CD4-positive, alpha-beta T cell treated with Interleukin-6 for 4 hours (primary cell): ENCODE measurements at regions not wholly inside any gene's neighbourhood (a gene's known extent, or its start where the extent isn't known, plus 50 kb on each side); places are given as distances from the start of the nearest gene placed in this dataset.
"Not testable (repeated sequence)": the region's sequence is repeated elsewhere in the genome, so short reads cannot be mapped to it uniquely, and the experiment has no call there.

Experiments used
- DNase-seq: peaks from one replicate; pipeline ENCODE4 v3.0.0-alpha.2; 2020; ENCODE audit warnings: mixed read lengths

- no peak for DNase-seq
Measured at GRCh38 chr5:3339092-3339797, 256.4 kb upstream of the IRX1 start.

GRCh38 chr5:3337812-3338541 is 257.7 kb upstream of the IRX1 start:
- no peak for DNase-seq

GRCh38 chr5:3336666-3337065 is 259.0 kb upstream of the IRX1 start:
- no peak for DNase-seq

GRCh38 chr5:3335301-3335700 is 260.3 kb upstream of the IRX1 start:
- no peak for DNase-seq

- DNase-seq: no peak
Measured at GRCh38 chr5:3333836-3334235, 261.8 kb upstream of the IRX1 start.

- DNase-seq: no peak
Measured at GRCh38 chr5:3333105-3333504, 262.5 kb upstream of the IRX1 start.

GRCh38 chr5:3331819-3332218 is 263.8 kb upstream of the IRX1 start:
- no peak for DNase-seq

GRCh38 chr5:3330442-3330841 is 265.2 kb upstream of the IRX1 start:
- no peak for DNase-seq

- no peak for DNase-seq
Measured at GRCh38 chr5:3329427-3329826, 266.2 kb upstream of the IRX1 start.

- DNase-seq: no peak
Measured at GRCh38 chr5:3326841-3327232, 268.8 kb upstream of the IRX1 start.

- no peak for DNase-seq
Measured at GRCh38 chr5:3325972-3326840, 269.4 kb upstream of the IRX1 start.

- no peak for DNase-seq
Measured at GRCh38 chr5:3325201-3325971, 270.2 kb upstream of the IRX1 start.

- no peak for DNase-seq
Measured at GRCh38 chr5:3324421-3325101, 271.1 kb upstream of the IRX1 start.

- not testable (repeated sequence) for DNase-seq
Measured at GRCh38 chr5:3323966-3324365, 271.7 kb upstream of the IRX1 start.

- DNase-seq: no peak
Measured at GRCh38 chr5:3323144-3323543, 272.5 kb upstream of the IRX1 start.

GRCh38 chr5:3322642-3323041 is 273.0 kb upstream of the IRX1 start:
- DNase-seq: no peak

GRCh38 chr5:3321923-3322322 is 273.7 kb upstream of the IRX1 start:
- no peak for DNase-seq

- DNase-seq: no peak
Measured at GRCh38 chr5:3321119-3321760, 274.4 kb upstream of the IRX1 start.

GRCh38 chr5:3320317-3320875 is 275.2 kb upstream of the IRX1 start:
- no peak for DNase-seq

GRCh38 chr5:3317051-3317795 is 278.4 kb upstream of the IRX1 start:
- DNase-seq: no peak

- DNase-seq: no peak
Measured at GRCh38 chr5:3313569-3313968, 282.1 kb upstream of the IRX1 start.
